SW480 (cell line): ENCODE measurements at regions not wholly inside any gene's neighbourhood (a gene's known extent, or its start where the extent isn't known, plus 50 kb on each side); places are given as distances from the start of the nearest gene placed in this dataset.
A peak's percentile ranks its signal among the peaks of the same experiment; 100 is the strongest.

Source experiments
- DNase-seq: peaks from one replicate; pipeline ENCODE4 v3.0.0-alpha.2; 2016; ENCODE audit warnings: low spot score

- no peak for DNase-seq
These were observed 189.7 kb downstream of the BCAT1 start for GRCh38 chr12:24759155-24759554.

- DNase-seq, result no peak
These were observed 192.3 kb downstream of the BCAT1 start for GRCh38 chr12:24756479-24757024.

- DNase-seq, result peak; percentile 49
These were observed 193.9 kb downstream of the BCAT1 start for GRCh38 chr12:24754690-24755638.

GRCh38 chr12:24752763-24753462 is 196.0 kb downstream of the BCAT1 start:
- no peak for DNase-seq

- DNase-seq, result peak; percentile 28
These were observed 197.7 kb downstream of the BCAT1 start for GRCh38 chr12:24751181-24751580.

GRCh38 chr12:24750263-24750662 is 198.6 kb downstream of the BCAT1 start:
- no peak for DNase-seq

GRCh38 chr12:24749171-24749570 is 199.7 kb downstream of the BCAT1 start:
- no peak for DNase-seq

- no peak for DNase-seq
These were observed 200.6 kb downstream of the BCAT1 start for GRCh38 chr12:24748326-24748725.

- DNase-seq, result no peak
These were observed 202.0 kb downstream of the BCAT1 start for GRCh38 chr12:24746864-24747263.

- no peak for DNase-seq
These were observed 202.8 kb downstream of the BCAT1 start for GRCh38 chr12:24746006-24746671.

GRCh38 chr12:24743941-24744793 is 204.7 kb downstream of the BCAT1 start:
- no peak for DNase-seq

GRCh38 chr12:24742378-24742777 is 206.5 kb downstream of the BCAT1 start:
- no peak for DNase-seq

- DNase-seq, result no peak
These were observed 207.7 kb downstream of the BCAT1 start for GRCh38 chr12:24741216-24741615.

- no peak for DNase-seq
These were observed 209.7 kb downstream of the BCAT1 start for GRCh38 chr12:24739106-24739779.

- no peak for DNase-seq
These were observed 210.5 kb downstream of the BCAT1 start for GRCh38 chr12:24738441-24738840.

- no peak for DNase-seq
These were observed 217.3 kb downstream of the BCAT1 start for GRCh38 chr12:24731596-24731995.

GRCh38 chr12:24730489-24730896 is 218.4 kb downstream of the BCAT1 start:
- no peak for DNase-seq

- no peak for DNase-seq
These were observed 220.1 kb downstream of the BCAT1 start for GRCh38 chr12:24728826-24729225.

- peak; percentile 63 for DNase-seq
These were observed 220.5 kb downstream of the BCAT1 start for GRCh38 chr12:24728366-24728765.

GRCh38 chr12:24725616-24726015 is 223.3 kb downstream of the BCAT1 start:
- no peak for DNase-seq

- no peak for DNase-seq
These were observed 224.1 kb downstream of the BCAT1 start for GRCh38 chr12:24724814-24725213.
